GM12878 (cell line): ENCODE measurements at regions not wholly inside any gene's neighbourhood (a gene's known extent, or its start where the extent isn't known, plus 50 kb on each side); places are given as distances from the start of the nearest gene placed in this dataset.

ENCODE experiments used
- ATAC-seq: fragments of 200-7000 bp; cut with Tn5 transposase; 3 replicates; pipeline ENCODE4 v1.9.1; 2020; ENCODE audit warnings: mild to moderate bottlenecking, moderate library complexity
- BruUV-seq: library from RNA; stranded (reverse); fragments of 400-500 nt; replicated peaks from 2 replicates; lab custom pipeline; 2021; lab: Mats Ljungman, UMichigan
- CTCF ChIA-PET: fragments of 300-600 bp; sonication (Branson Sonifier 250); formaldehyde crosslinking; extraction: SDS; loops from one replicate; lab custom pipeline; 2021; ENCODE audit warnings: inconsistent platforms; lab: Yijun Ruan, JAX
- POLR2A ChIA-PET: fragments of 350-600 bp; formaldehyde crosslinking; extraction: SDS; loops from one replicate; lab custom pipeline; 2021; ENCODE audit warnings: inconsistent platforms; lab: Charles Lee
- RAD21 ChIA-PET: fragments of 300-600 bp; sonication (Branson Sonifier 250); formaldehyde crosslinking; loops from one replicate; lab custom pipeline; 2023; ENCODE audit warnings: antibody characterized with exemption; ENCODE audit not compliant: unreplicated experiment; lab: Charles Lee
- SMC1A ChIA-PET: fragments of 300-600 bp; sonication (Branson Sonifier 250); formaldehyde crosslinking; loops from one replicate; lab custom pipeline; 2023; ENCODE audit not compliant: unreplicated experiment, uncharacterized antibody; lab: Charles Lee
- DNase-seq: peaks from one replicate; pipeline ENCODE4 v3.0.0-alpha.2; 2011; ENCODE audit warnings: low read depth, low spot score
- FAIRE-seq: peaks from 3 replicates; lab custom pipeline; 2011; peaks lifted over from hg19 to GRCh38; lab: Jason Lieb, UNC
- H2AFZ ChIP-seq: 2 replicates; pipeline ENCODE4 v1.6.0; 2011; ENCODE audit warnings: low read depth, low read length, control low read depth; ENCODE audit not compliant: control insufficient read depth
- H3K27ac ChIP-seq: 2 replicates; pipeline ENCODE4 v1.5.1; 2011; ENCODE audit warnings: control low read depth; ENCODE audit not compliant: control insufficient read depth, insufficient read depth
- H3K27me3 ChIP-seq, 2 experiments: replicated peaks in 1 of 2; 2 replicates each; pipeline versions ENCODE4 v1.6.0 to v1.6.1; 2011; ENCODE audit warnings: low read length in 1 of 2; ENCODE audit not compliant: control insufficient read depth in 2 of 2, insufficient read depth in 2 of 2
- H3K36me3 ChIP-seq, 2 experiments: 2 replicates each; pipeline ENCODE4 v1.5.1; 2011; ENCODE audit warnings: low read length in 1 of 2; ENCODE audit not compliant: control insufficient read depth in 2 of 2, insufficient read depth in 2 of 2
- H3K4me1 ChIP-seq: 2 replicates; pipeline ENCODE4 v1.6.1; 2011; ENCODE audit warnings: mild to moderate bottlenecking, low read length, moderate library complexity, mixed read lengths; ENCODE audit not compliant: control insufficient read depth, insufficient read depth
- H3K4me2 ChIP-seq: 2 replicates; pipeline ENCODE4 v1.6.0; 2011; ENCODE audit warnings: control low read depth; ENCODE audit not compliant: control insufficient read depth, insufficient read depth
- H3K4me3 ChIP-seq: fragments of 200-600 bp; sonication (generic); 2 replicates; pipeline ENCODE4 v1.5.1; 2016
- H3K79me2 ChIP-seq: 2 replicates; pipeline ENCODE4 v1.6.0; 2011; ENCODE audit warnings: low read length; ENCODE audit not compliant: control insufficient read depth, insufficient read depth
- H3K9ac ChIP-seq: 2 replicates; pipeline ENCODE4 v1.8.0; 2011; ENCODE audit warnings: low read length, control low read depth, mixed read lengths; ENCODE audit not compliant: control insufficient read depth, insufficient read depth
- H3K9me3 ChIP-seq: replicated peaks from 3 replicates; pipeline ENCODE4 v1.5.1; 2011; ENCODE audit warnings: mild to moderate bottlenecking, low read length; ENCODE audit not compliant: control insufficient read depth, insufficient read depth
- H4K20me1 ChIP-seq: 2 replicates; pipeline ENCODE4 v1.6.0; 2011; ENCODE audit not compliant: control insufficient read depth, insufficient read depth
- ATF7 ChIP-seq: fragments of 450-650 bp; IDR thresholded peaks from 2 replicates; pipeline ENCODE4 v1.6.1; 2016; ENCODE audit warnings: low read depth, mild to moderate bottlenecking
- BMI1 ChIP-seq: fragments of 450-650 bp; IDR thresholded peaks from 2 replicates; pipeline ENCODE4 v1.6.1; 2016; ENCODE audit warnings: mild to moderate bottlenecking, moderate library complexity, borderline replicate concordance
- BRCA1 ChIP-seq: IDR thresholded peaks from 2 replicates; pipeline ENCODE4 v1.6.1; 2011; ENCODE audit warnings: low read depth, low read length, improper control_type of control experiment
- CHD4 ChIP-seq: fragments of 200-600 bp; sonication (generic); IDR thresholded peaks from 2 replicates; pipeline ENCODE4 v1.6.1; 2016; ENCODE audit warnings: mild to moderate bottlenecking
- EED ChIP-seq: sonication (generic); IDR thresholded peaks from 2 replicates; pipeline ENCODE4 v1.6.1; 2016; ENCODE audit warnings: antibody characterized with exemption, low read depth
- GATAD2B ChIP-seq: fragments of 450-650 bp; conservative IDR thresholded peaks from 2 replicates; pipeline ENCODE4 v1.6.1; 2017; ENCODE audit warnings: low read depth, mild to moderate bottlenecking, moderate library complexity
- HDAC2 ChIP-seq: fragments of 200-600 bp; sonication (generic); IDR thresholded peaks from 2 replicates; pipeline ENCODE4 v1.6.1; 2017
- HDGF ChIP-seq: fragments of 450-650 bp; IDR thresholded peaks from 2 replicates; pipeline ENCODE4 v1.6.1; 2016; ENCODE audit warnings: antibody characterized with exemption
- JUNB ChIP-seq: IDR thresholded peaks from 2 replicates; pipeline ENCODE4 v1.6.1; 2016; ENCODE audit warnings: antibody characterized with exemption, mild to moderate bottlenecking
- MTA3 ChIP-seq: IDR thresholded peaks from 2 replicates; pipeline ENCODE4 v1.6.1; 2012; ENCODE audit warnings: low read length, inconsistent platforms, borderline replicate concordance
- PAX8 ChIP-seq: fragments of 450-650 bp; IDR thresholded peaks from 2 replicates; pipeline ENCODE4 v1.6.1; 2017; ENCODE audit warnings: mild to moderate bottlenecking, moderate library complexity
- POLR2AphosphoS2 ChIP-seq: IDR thresholded peaks from 2 replicates; pipeline ENCODE4 v1.6.1; 2011; ENCODE audit warnings: low read depth, mild to moderate bottlenecking, low read length, improper control_type of control experiment, moderate library complexity
- SIX5 ChIP-seq: IDR thresholded peaks from 2 replicates; pipeline ENCODE4 v1.6.1; 2011; ENCODE audit warnings: mild to moderate bottlenecking, low read depth, low read length, moderate library complexity; ENCODE audit not compliant: severe bottlenecking
- SRF ChIP-seq, 2 experiments: IDR thresholded peaks; 2 replicates each; pipeline ENCODE4 v1.6.1; 2011; ENCODE audit warnings: low read depth in 2 of 2, low read length in 2 of 2, mild to moderate bottlenecking in 1 of 2, moderate library complexity in 1 of 2
- STAT1 ChIP-seq: fragments of 450-650 bp; conservative IDR thresholded peaks from 2 replicates; pipeline ENCODE4 v1.6.1; 2014; ENCODE audit warnings: antibody characterized with exemption, mild to moderate bottlenecking
- STAT3 ChIP-seq: IDR thresholded peaks from 2 replicates; pipeline ENCODE4 v1.6.1; 2011; ENCODE audit warnings: low read depth, low read length, improper control_type of control experiment
- TCF7 ChIP-seq: IDR thresholded peaks from 2 replicates; pipeline ENCODE4 v1.6.1; 2014; ENCODE audit warnings: antibody characterized with exemption, borderline replicate concordance
- YY1 ChIP-seq: IDR thresholded peaks from 2 replicates; pipeline ENCODE4 v1.6.1; 2011; ENCODE audit warnings: low read depth, mild to moderate bottlenecking, low read length
- ZNF687 ChIP-seq: fragments of 450-650 bp; IDR thresholded peaks from 2 replicates; pipeline ENCODE4 v1.6.1; 2017; ENCODE audit warnings: mild to moderate bottlenecking, moderate library complexity
- WGBS: methylation state at CpG from one replicate; pipeline ENCODE4 v1.1.6; 2016; ENCODE audit warnings: low lambda C conversion rate; ENCODE audit not compliant: insufficient replicate concordance, insufficient coverage; ENCODE audit errors: missing lambda C conversion rate; 5-methylcytosine and 5-hydroxymethylcytosine counted together
- in situ Hi-C: fragments of 300-500 bp; cut with MboI; formaldehyde crosslinking; loops from 9 replicates; pipeline ENCODE4 v1.14.3; 2018; ENCODE audit warnings: mixed read lengths
- intact Hi-C: fragments of 100-400 bp; cut with micrococcal nuclease; formaldehyde crosslinking; loops from one replicate; pipeline ENCODE4 v1.14.2; 2022; ENCODE audit not compliant: unreplicated experiment
- TF ChIP-seq, protein P1 (sequence below): IDR thresholded peaks from 2 replicates; pipeline ENCODE4 v1.6.1; 2012; ENCODE audit warnings: low read depth, low read length, improper control_type of control experiment
- TF ChIP-seq, protein P2 (sequence below): IDR thresholded peaks from 2 replicates; pipeline ENCODE4 v1.6.1; 2011; ENCODE audit warnings: low read depth, low read length, improper control_type of control experiment, borderline replicate concordance

DNA sequence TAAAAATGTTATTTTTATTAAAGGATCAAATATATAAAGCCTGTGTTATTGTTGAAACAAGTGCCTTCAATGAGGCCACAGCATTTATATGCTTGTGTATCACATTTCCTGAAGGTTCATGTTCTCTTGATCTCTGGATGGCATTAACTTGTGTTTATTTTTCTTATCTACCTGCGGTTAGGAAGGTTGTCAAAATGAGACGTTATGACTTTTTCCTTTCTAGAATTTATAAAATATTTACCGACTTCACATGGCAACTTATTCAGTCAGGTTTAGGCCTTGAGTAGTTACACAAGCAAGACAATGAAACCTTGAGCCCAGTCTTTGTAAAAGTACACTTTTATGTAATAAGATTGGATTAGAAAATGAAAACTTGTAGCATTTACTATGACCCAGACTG is 196.4 kb upstream of the ACVR2A start (continued):
- no peak for TF ChIP-seq ZNF687

GRCh38 chr2:147647816-147648215 is 197.0 kb upstream of the ACVR2A start:
- CTCF ChIA-PET = interaction anchor here (1.1 to 1.8 kb wide), 2 partner anchors 18 to 264 kb away, joined by 3 read pairs; no protein-coding TSS in a partner anchor
- in situ Hi-C loops (loop anchor here (25.0 kb wide), 1 partner anchor 1939 kb away; the partner anchor contains the start of gene MMADHC), intact Hi-C loops (no loop called here)
- 94% methylated on average over 3 of the region's 3 CpGs for WGBS
- Histone ChIP-seq H3K4me2 (no peak overlapping the region), H3K4me1 (no peaks in the 10 kb centered on the region), H3K27me3 (no peaks in the 10 kb centered on the region), H4K20me1 (no peaks in the 10 kb centered on the region), H3K79me2 (no peaks in the 10 kb centered on the region), H3K9ac (no peak overlapping the region), H3K27ac (no peak overlapping the region), H3K9me3 (no peaks in the 10 kb centered on the region), H3K4me3 (no peak overlapping the region), H3K36me3 (no peaks in the 10 kb centered on the region), H2AFZ (no peak overlapping the region)
- TF ChIP-seq, protein P1, sequence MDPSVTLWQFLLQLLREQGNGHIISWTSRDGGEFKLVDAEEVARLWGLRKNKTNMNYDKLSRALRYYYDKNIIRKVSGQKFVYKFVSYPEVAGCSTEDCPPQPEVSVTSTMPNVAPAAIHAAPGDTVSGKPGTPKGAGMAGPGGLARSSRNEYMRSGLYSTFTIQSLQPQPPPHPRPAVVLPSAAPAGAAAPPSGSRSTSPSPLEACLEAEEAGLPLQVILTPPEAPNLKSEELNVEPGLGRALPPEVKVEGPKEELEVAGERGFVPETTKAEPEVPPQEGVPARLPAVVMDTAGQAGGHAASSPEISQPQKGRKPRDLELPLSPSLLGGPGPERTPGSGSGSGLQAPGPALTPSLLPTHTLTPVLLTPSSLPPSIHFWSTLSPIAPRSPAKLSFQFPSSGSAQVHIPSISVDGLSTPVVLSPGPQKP = no peak
- TF ChIP-seq POLR2AphosphoS2 = no peak
- no peak for TF ChIP-seq EED
- TF ChIP-seq GATAD2B = no peak
- no peak for TF ChIP-seq STAT1
- TF ChIP-seq HDAC2 = no peak
- TF ChIP-seq STAT3 = no peak
- TF ChIP-seq SRF (IDR thresholded peaks at IDR 0.05; ENCODE audit: low read depth in 2 of 2, low read length in 2 of 2) = no peak
- TF ChIP-seq, protein P2, sequence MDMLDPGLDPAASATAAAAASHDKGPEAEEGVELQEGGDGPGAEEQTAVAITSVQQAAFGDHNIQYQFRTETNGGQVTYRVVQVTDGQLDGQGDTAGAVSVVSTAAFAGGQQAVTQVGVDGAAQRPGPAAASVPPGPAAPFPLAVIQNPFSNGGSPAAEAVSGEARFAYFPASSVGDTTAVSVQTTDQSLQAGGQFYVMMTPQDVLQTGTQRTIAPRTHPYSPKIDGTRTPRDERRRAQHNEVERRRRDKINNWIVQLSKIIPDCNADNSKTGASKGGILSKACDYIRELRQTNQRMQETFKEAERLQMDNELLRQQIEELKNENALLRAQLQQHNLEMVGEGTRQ = no peak
- no peak for TF ChIP-seq YY1
- no peak for TF ChIP-seq TCF7
- TF ChIP-seq BRCA1 = no peak
- TF ChIP-seq ATF7 = no peak
- no peak for TF ChIP-seq MTA3
- TF ChIP-seq JUNB = no peak
- TF ChIP-seq BMI1 = no peak
- no peak for TF ChIP-seq PAX8
- TF ChIP-seq HDGF = no peak
- no peak for TF ChIP-seq SIX5
- no peak for TF ChIP-seq CHD4
- POLR2A ChIA-PET = no interaction called here
- no peak for FAIRE-seq
- no TSS peak for BruUV-seq
- RAD21 ChIA-PET = no interaction called here
- no peak for ATAC-seq
- SMC1A ChIA-PET = interaction anchor here (1.2 to 1.6 kb wide), 3 partner anchors 8 to 11 kb away, joined by 3 read pairs; no protein-coding TSS in a partner anchor
- no peak for DNase-seq
